Heart left ventricle (tissue), 13 donors: ENCODE measurements at regions not wholly inside any gene's neighbourhood (a gene's known extent, or its start where the extent isn't known, plus 50 kb on each side); places are given as distances from the start of the nearest gene placed in this dataset.

ENCODE experiments used
- POLR2A ChIP-seq, 2 donors: fragments of 450-650 bp; IDR thresholded peaks; one replicate each; pipeline ENCODE4 v1.6.1; 2017; ENCODE audit warnings: antibody characterized with exemption in 2 of 2, mild to moderate bottlenecking in 2 of 2, moderate library complexity in 2 of 2
- TF ChIP-seq, protein P1 (sequence below), 12 donors: fragments of 200-600 bp; sonication (generic) in 4 of 12; IDR thresholded peaks; one replicate each; pipeline versions ENCODE4 v1.5.0 to v1.8.0; 2018 to 2022; ENCODE audit warnings: antibody characterized with exemption in 12 of 12, mild to moderate bottlenecking in 5 of 12
- donor health status: ischemic (EF 13 %, LVEDD 7.1; RV severe dilation, severe dysfunction).
- donor health status: DM: no; HTN: yes; CAD: no.
- donor health status: DM: no; HTN: no; CAD: no.
- donor health status: ischemic (EF 25% LVEDD 6.9; RV normal size, moderate dysfunction).
- donor health status: ischemic (EF 25% LVEDD 5.7; RV mildly dilated, moderate dysfunction).
- donor health status: ischemic (EF 35%, LVEDD 5.7; RV mildly dilated, moderate dysfunction).
- donor health status: nonischemic (EF 11% LVEDD 7.7; RV severe dilation, severe dysfunction).
- donor health status: DM: yes; HTN: yes; CAD: no.
- donor health status: PGD.
- donor health status: ischemic (EF 29% LVEDD 5.4; RV normal size, mild dysfunction).
- donor health status: nonischemic (EF 23%, LVEDD 6.1; RV moderate dilation, normal function).

GRCh38 chr2:79375817-79376216 is 137.0 kb upstream of the CTNNA2 start:
- TF ChIP-seq, protein P1, sequence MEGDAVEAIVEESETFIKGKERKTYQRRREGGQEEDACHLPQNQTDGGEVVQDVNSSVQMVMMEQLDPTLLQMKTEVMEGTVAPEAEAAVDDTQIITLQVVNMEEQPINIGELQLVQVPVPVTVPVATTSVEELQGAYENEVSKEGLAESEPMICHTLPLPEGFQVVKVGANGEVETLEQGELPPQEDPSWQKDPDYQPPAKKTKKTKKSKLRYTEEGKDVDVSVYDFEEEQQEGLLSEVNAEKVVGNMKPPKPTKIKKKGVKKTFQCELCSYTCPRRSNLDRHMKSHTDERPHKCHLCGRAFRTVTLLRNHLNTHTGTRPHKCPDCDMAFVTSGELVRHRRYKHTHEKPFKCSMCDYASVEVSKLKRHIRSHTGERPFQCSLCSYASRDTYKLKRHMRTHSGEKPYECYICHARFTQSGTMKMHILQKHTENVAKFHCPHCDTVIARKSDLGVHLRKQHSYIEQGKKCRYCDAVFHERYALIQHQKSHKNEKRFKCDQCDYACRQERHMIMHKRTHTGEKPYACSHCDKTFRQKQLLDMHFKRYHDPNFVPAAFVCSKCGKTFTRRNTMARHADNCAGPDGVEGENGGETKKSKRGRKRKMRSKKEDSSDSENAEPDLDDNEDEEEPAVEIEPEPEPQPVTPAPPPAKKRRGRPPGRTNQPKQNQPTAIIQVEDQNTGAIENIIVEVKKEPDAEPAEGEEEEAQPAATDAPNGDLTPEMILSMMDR (IDR thresholded peaks at IDR 0.05) = no peak
- TF ChIP-seq POLR2A (IDR thresholded peaks at IDR 0.05) = no peak
